Astrocyte of the spinal cord (primary cell): ENCODE measurements at regions not wholly inside any gene's neighbourhood (a gene's known extent, or its start where the extent isn't known, plus 50 kb on each side); places are given as distances from the start of the nearest gene placed in this dataset.

Experiments
- DNase-seq: peaks from one replicate; pipeline ENCODE4 v3.0.0; 2011; ENCODE audit warnings: low read depth, low spot score
- H3K4me3 ChIP-seq: 2 replicates; pipeline ENCODE4 v1.5.1; 2011; ENCODE audit warnings: low read depth, mild to moderate bottlenecking, low read length, moderate library complexity
- CTCF ChIP-seq: IDR thresholded peaks from 2 replicates; pipeline ENCODE4 v1.5.1; 2012; ENCODE audit warnings: low read depth, mild to moderate bottlenecking, low read length, inconsistent platforms
- in situ Hi-C: cut with HindIII; loops from 2 replicates; pipeline ENCODE4 v1.10.0; 2017; ENCODE audit warnings: low sequenced_read_pairs

DNA sequence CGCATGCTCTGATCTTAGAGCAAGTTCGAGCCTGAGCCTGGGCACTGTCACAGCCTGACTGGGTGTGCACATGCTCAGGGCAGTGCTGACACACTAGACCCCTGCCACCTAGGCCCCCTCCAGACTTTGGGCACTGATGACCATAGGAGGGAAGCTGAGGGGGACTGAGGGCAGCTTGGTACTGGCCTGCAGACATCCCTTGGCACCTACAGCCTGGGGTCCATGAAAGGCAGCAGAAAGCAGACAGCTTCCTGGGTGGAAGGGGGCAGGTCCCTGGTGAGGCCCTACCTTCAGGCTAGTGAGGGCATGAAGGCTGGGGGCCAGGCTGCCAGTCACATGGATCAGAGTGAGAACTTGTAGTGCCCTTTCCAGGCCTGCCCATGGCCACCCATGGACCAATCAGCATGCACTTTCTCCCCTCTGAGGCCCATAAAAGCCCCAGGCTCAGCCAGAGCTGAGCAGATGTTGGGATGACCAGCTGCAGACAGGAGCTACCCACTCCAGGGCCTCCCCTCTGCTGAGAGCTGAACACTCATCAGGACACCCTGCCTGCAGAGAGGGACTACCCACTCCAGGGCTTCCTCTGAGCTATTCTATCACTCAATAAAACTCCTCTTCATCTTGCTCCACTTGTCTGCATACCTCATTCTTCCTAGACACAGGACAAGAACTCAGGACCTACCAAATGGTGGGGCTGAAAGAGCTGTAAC lies 680.8 kb downstream of the MATN1 start:
- no peak overlapping the region for H3K4me3 ChIP-seq
- DNase-seq, result no peak
- TF ChIP-seq CTCF, result no peak
- in situ Hi-C loops, result no loop called here

- no peak for DNase-seq
- TF ChIP-seq CTCF, result no peak
- in situ Hi-C loops, result no loop called here
- no peak overlapping the region for H3K4me3 ChIP-seq
Measured at GRCh38 chr1:30041741-30042437, 681.5 kb downstream of the MATN1 start.

DNA sequence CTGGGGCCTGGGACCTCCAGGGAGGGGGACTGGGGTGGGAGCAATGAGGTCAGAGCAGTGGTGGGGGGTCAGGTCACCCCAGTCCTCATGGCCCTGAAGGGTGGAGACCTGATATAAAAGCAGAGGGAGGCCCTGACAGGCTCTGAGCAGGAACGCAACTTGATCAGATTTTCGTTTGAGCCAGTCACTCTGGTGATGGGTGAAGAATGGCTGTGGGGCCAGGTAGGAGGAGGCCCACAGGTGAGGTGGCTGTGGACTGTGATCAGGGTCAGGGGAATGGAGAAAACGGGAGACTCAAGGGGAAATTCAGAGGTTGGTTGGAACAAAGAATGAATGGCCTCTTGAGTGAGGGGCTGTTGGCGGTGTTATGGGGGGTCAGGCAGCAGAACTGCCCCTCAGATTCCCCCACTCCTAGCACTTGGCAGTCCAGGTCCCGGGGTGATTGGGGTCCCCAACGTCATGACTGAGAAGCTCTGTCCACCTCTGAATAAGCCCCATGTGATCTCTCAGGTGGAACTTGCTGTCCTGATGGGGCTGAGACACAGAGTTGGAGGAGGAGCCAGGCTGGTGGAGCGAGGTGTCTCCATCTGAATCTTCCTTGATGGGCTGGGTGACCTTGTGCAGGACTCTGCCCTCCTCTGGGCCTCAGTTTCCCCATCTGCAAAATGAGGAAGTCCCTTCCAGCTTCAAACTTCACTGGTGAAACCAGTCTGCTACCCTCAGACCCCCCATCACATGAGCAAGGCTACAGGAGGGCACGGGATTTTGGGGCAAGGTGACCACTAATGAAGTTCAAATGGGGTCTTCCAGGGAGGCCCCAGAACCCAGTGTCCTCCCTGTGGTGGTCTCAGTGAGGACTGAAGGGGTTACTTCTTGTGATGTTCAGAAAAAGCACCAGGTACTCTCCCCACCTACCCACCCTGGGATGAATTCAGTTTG lies 683.0 kb downstream of the MATN1 start:
- no peak for DNase-seq
- TF ChIP-seq CTCF, result no peak
- in situ Hi-C loops, result no loop called here
- H3K4me3 ChIP-seq, result no peak overlapping the region

DNA sequence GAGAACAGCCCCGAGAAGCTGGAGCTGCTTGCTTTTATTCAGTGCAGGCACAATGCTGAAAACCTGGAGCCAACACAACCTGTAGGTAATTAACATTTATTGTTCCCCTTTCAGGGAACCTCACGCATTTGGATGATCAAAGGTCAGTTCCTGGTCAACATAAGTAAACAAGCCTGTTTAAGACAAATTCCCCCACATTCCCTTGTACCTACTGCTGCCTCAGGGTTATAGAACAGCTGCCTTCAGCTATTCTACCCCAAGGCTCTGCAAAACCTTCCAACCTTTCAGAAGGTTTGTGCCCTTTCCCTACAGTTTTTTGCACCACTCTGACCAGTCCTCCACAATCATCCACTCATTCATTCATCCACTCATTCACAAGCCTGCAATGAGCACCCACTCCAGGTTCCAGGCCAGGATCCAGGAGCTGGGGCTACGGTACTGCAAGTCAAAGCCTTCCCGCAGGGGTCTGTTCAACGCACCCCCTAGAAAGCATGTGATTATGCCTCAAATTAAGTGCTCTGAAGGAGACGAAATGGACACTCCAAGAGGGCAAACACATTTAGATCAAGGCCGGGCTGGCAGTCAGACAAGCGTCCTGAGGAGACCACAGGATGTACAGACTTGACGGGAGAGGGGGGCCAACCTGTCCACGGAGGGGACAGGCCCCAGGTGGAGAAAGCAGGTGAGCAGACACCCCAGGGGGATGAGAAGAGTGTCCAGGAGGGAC lies 683.9 kb downstream of the MATN1 start:
- H3K4me3 ChIP-seq, result no peak overlapping the region
- DNase-seq, result no peak
- in situ Hi-C loops, result no loop called here
- no peak for TF ChIP-seq CTCF

GRCh38 chr1:30038134-30039025 lies 685.0 kb downstream of the MATN1 start:
- in situ Hi-C loops, result no loop called here
- no peak for DNase-seq
- no peak for TF ChIP-seq CTCF
- no peak overlapping the region for H3K4me3 ChIP-seq
